ENCODE measurements at regions not wholly inside any gene's neighbourhood (a gene's known extent, or its start where the extent isn't known, plus 50 kb on each side); places are given as distances from the start of the nearest gene placed in this dataset.

GRCh38 chr14:98903371-98903770, 368.6 kb downstream of the BCL11B start:
- no peak for TF ChIP-seq CTCF (IDR thresholded peaks at IDR 0.05; ENCODE audit: insufficient read depth, low read length)
- no peak for TF ChIP-seq GABPA (IDR thresholded peaks at IDR 0.05; ENCODE audit: low read depth)
